H9 (cell line): ENCODE measurements at regions not wholly inside any gene's neighbourhood (a gene's known extent, or its start where the extent isn't known, plus 50 kb on each side); places are given as distances from the start of the nearest gene placed in this dataset.

ENCODE experiments used
- DNase-seq: peaks from one replicate; pipeline ENCODE4 v3.0.0-alpha.2; 2017
- H2AFZ ChIP-seq: one replicate; pipeline ENCODE4 v1.6.1; 2013; ENCODE audit warnings: mild to moderate bottlenecking, low read length, control low read depth, moderate library complexity
- H2AK5ac ChIP-seq: 2 replicates; pipeline ENCODE4 v1.6.1; 2013; ENCODE audit warnings: low read length, control low read depth, mixed read lengths; ENCODE audit not compliant: insufficient read length
- H2BK120ac ChIP-seq: one replicate; pipeline ENCODE4 v1.6.1; 2013; ENCODE audit warnings: low read depth, mild to moderate bottlenecking, low read length, control low read depth, inconsistent platforms; ENCODE audit not compliant: poor library complexity, severe bottlenecking
- H2BK12ac ChIP-seq: 2 replicates; pipeline ENCODE4 v1.6.1; 2013; ENCODE audit warnings: low read length, control low read depth, mixed read lengths, low read depth; ENCODE audit not compliant: insufficient read length
- H2BK15ac ChIP-seq: 2 replicates; pipeline ENCODE4 v1.6.1; 2013; ENCODE audit warnings: low read depth, low read length, control low read depth
- H2BK20ac ChIP-seq: one replicate; pipeline ENCODE4 v1.6.1; 2013; ENCODE audit warnings: low read depth, mild to moderate bottlenecking, low read length, control low read depth, inconsistent platforms; ENCODE audit not compliant: poor library complexity, severe bottlenecking
- H2BK5ac ChIP-seq: 2 replicates; pipeline ENCODE4 v1.6.1; 2013; ENCODE audit warnings: low read length, control low read depth, mixed read lengths; ENCODE audit not compliant: insufficient read length
- H3K14ac ChIP-seq: 2 replicates; pipeline ENCODE4 v1.6.1; 2013; ENCODE audit warnings: low read length, control low read depth; ENCODE audit not compliant: insufficient read depth
- H3K18ac ChIP-seq: 2 replicates; pipeline ENCODE4 v1.6.1; 2013; ENCODE audit warnings: low read depth, mild to moderate bottlenecking, mixed read lengths, low read length, control low read depth; ENCODE audit not compliant: insufficient read length
- H3K23ac ChIP-seq: 2 replicates; pipeline ENCODE4 v1.6.1; 2013; ENCODE audit warnings: low read length, control low read depth, mixed read lengths, low read depth; ENCODE audit not compliant: insufficient read length
- H3K23me2 ChIP-seq: 2 replicates; pipeline ENCODE4 v1.6.1; 2013; ENCODE audit warnings: low read depth, mild to moderate bottlenecking, mixed read lengths, low read length, control low read depth; ENCODE audit not compliant: insufficient read length, poor library complexity, severe bottlenecking
- H3K27ac ChIP-seq: 2 replicates; pipeline ENCODE4 v1.5.1; 2013; ENCODE audit warnings: low read length, control low read depth, mixed read lengths, low read depth; ENCODE audit not compliant: insufficient read length
- H3K27me3 ChIP-seq: 2 replicates; pipeline ENCODE4 v1.6.1; 2013; ENCODE audit warnings: low read length, control low read depth, inconsistent platforms; ENCODE audit not compliant: insufficient read depth
- H3K4ac ChIP-seq: 2 replicates; pipeline ENCODE4 v1.6.1; 2013; ENCODE audit warnings: low read depth, mild to moderate bottlenecking, control low read depth, inconsistent platforms, low read length, moderate library complexity
- H3K4me1 ChIP-seq: 2 replicates; pipeline ENCODE4 v1.6.1; 2013; ENCODE audit warnings: low read length, control low read depth, inconsistent platforms; ENCODE audit not compliant: insufficient read depth
- H3K4me2 ChIP-seq: 2 replicates; pipeline ENCODE4 v1.6.1; 2013; ENCODE audit warnings: low read length, control low read depth, mixed read lengths; ENCODE audit not compliant: insufficient read length, insufficient read depth
- H3K56ac ChIP-seq: 2 replicates; pipeline ENCODE4 v1.6.1; 2013; ENCODE audit warnings: low read depth, mild to moderate bottlenecking, mixed read lengths, low read length, control low read depth; ENCODE audit not compliant: insufficient read length
- H3K79me1 ChIP-seq: 2 replicates; pipeline ENCODE4 v1.6.1; 2013; ENCODE audit warnings: low read depth, mild to moderate bottlenecking, moderate library complexity, low read length, control low read depth, inconsistent platforms; ENCODE audit not compliant: insufficient read depth, poor library complexity, severe bottlenecking
- H3K79me2 ChIP-seq: 2 replicates; pipeline ENCODE4 v1.6.1; 2013; ENCODE audit warnings: low read length, control low read depth, inconsistent platforms; ENCODE audit not compliant: insufficient read depth
- H3K9ac ChIP-seq: 2 replicates; pipeline ENCODE4 v1.6.1; 2013; ENCODE audit warnings: low read length, control low read depth, mixed read lengths; ENCODE audit not compliant: insufficient read length; ENCODE audit errors: extremely low read depth
- H3K9me3 ChIP-seq: one replicate; pipeline ENCODE4 v1.6.1; 2013; ENCODE audit warnings: low read depth, low read length, inconsistent platforms; ENCODE audit not compliant: control insufficient read depth
- H3T11ph ChIP-seq: one replicate; pipeline ENCODE4 v1.6.1; 2013; ENCODE audit warnings: mild to moderate bottlenecking, low read length, control low read depth, inconsistent platforms
- H4K20me1 ChIP-seq: one replicate; pipeline ENCODE4 v1.6.1; 2013; ENCODE audit not compliant: control insufficient read depth, insufficient read length, insufficient read depth
- H4K5ac ChIP-seq: 2 replicates; pipeline ENCODE4 v1.6.1; 2013; ENCODE audit warnings: low read depth, mild to moderate bottlenecking, mixed read lengths, low read length, control low read depth; ENCODE audit not compliant: insufficient read length
- H4K8ac ChIP-seq: replicated peaks from 2 replicates; pipeline ENCODE4 v1.6.1; 2013; ENCODE audit warnings: low read length, control low read depth, mixed read lengths, low read depth; ENCODE audit not compliant: insufficient read length
- H4K91ac ChIP-seq: 2 replicates; pipeline ENCODE4 v1.6.1; 2013; ENCODE audit warnings: low read depth, mild to moderate bottlenecking, moderate library complexity, mixed read lengths, low read length, control low read depth; ENCODE audit not compliant: insufficient read length
- H3K27ac Mint-ChIP-seq, 3 experiments: 2 replicates in 2 of 3; 3 replicates in 1 of 3; pipeline ENCODE4 v1.8.0; 2020 to 2021; ENCODE audit warnings: mixed read lengths in 3 of 3, mild to moderate bottlenecking in 1 of 3, moderate library complexity in 1 of 3
- H3K27me3 Mint-ChIP-seq: 2 replicates; pipeline ENCODE4 v1.8.0; 2021; ENCODE audit warnings: low read depth, mild to moderate bottlenecking, moderate library complexity, mixed read lengths
- H3K36me3 Mint-ChIP-seq, 3 experiments: 2 replicates in 2 of 3; 3 replicates in 1 of 3; pipeline ENCODE4 v1.8.0; 2020 to 2021; ENCODE audit warnings: low read depth in 3 of 3, mixed read lengths in 3 of 3; ENCODE audit not compliant: insufficient read depth in 1 of 3
- H3K4me1 Mint-ChIP-seq, 2 experiments: 2 replicates each; pipeline ENCODE4 v1.8.0; 2020; ENCODE audit warnings: mixed read lengths in 2 of 2
- H3K4me3 Mint-ChIP-seq, 2 experiments: 2 replicates in 1 of 2; 3 replicates in 1 of 2; pipeline ENCODE4 v1.8.0; 2020 to 2021; ENCODE audit warnings: mild to moderate bottlenecking in 2 of 2, mixed read lengths in 2 of 2, moderate library complexity in 1 of 2
- H3K9me3 Mint-ChIP-seq, 2 experiments: 2 replicates in 1 of 2; 3 replicates in 1 of 2; pipeline ENCODE4 v1.8.0; 2020; ENCODE audit warnings: mild to moderate bottlenecking in 2 of 2, mixed read lengths in 2 of 2, moderate library complexity in 1 of 2
- CTCF ChIP-seq: fragments of 200-600 bp; sonication (generic); conservative IDR thresholded peaks from 3 replicates; pipeline ENCODE4 v1.8.0; 2021; ENCODE audit warnings: antibody characterized with exemption, mild to moderate bottlenecking
- WGBS: extraction: QIAGEN DNeasy Blood & Tissue Kit; methylation state at CpG from one replicate; pipeline ENCODE4 v1.1.7; 2013; ENCODE audit warnings: missing lambda C conversion rate, low lambda C conversion rate, mixed read lengths; ENCODE audit not compliant: insufficient read length; ENCODE audit errors: extremely low coverage; 5-methylcytosine and 5-hydroxymethylcytosine counted together

- no CpG with 5 or more reads among the region's 4 CpGs for WGBS
- no peaks in the 10 kb centered on the region for H4K20me1 ChIP-seq
- peaks cover 2 to 3% of the 10 kb centered on the region in 2 experiments; a peak in 3 of 4 replicates for H3K4me1 Mint-ChIP-seq
- no peak overlapping the region for H2BK120ac ChIP-seq
- H3K27ac ChIP-seq = no peak overlapping the region
- H3T11ph ChIP-seq = no peak overlapping the region
- H3K9ac ChIP-seq = no peak overlapping the region
- H4K5ac ChIP-seq = no peak overlapping the region
- H3K9me3 ChIP-seq = peaks cover 4% of the 10 kb centered on the region
- H3K27ac Mint-ChIP-seq = no peak overlapping the region
- peaks cover 21 to 24% of the 10 kb centered on the region in 2 experiments; a peak in 4 of 5 replicates for H3K9me3 Mint-ChIP-seq
- no peak overlapping the region for H4K8ac ChIP-seq
- H3K23me2 ChIP-seq = no peaks in the 10 kb centered on the region
- no peaks in the 10 kb centered on the region; the same call in 1 of the 2 replicates for H3K27me3 Mint-ChIP-seq
- no peak overlapping the region for H3K4ac ChIP-seq
- no peak overlapping the region for H3K4me2 ChIP-seq
- H2BK15ac ChIP-seq = no peak overlapping the region
- no peak overlapping the region for H3K18ac ChIP-seq
- H2BK20ac ChIP-seq = no peak overlapping the region
- no peak overlapping the region for H4K91ac ChIP-seq
- no peaks in the 10 kb centered on the region for H3K4me1 ChIP-seq
- H3K23ac ChIP-seq = no peak overlapping the region
- no peak overlapping the region for H2AK5ac ChIP-seq
- no peak overlapping the region for H2BK12ac ChIP-seq
- no peak overlapping the region for H3K4me3 Mint-ChIP-seq
- H2AFZ ChIP-seq = no peak overlapping the region
- DNase-seq = no peak
- H2BK5ac ChIP-seq = no peak overlapping the region
- H3K27me3 ChIP-seq = no peaks in the 10 kb centered on the region
- no peak for TF ChIP-seq CTCF
- no peaks in the 10 kb centered on the region for H3K79me1 ChIP-seq
- no peaks in the 10 kb centered on the region for H3K79me2 ChIP-seq
- no peak overlapping the region for H3K14ac ChIP-seq
- H3K56ac ChIP-seq = no peak overlapping the region
- H3K36me3 Mint-ChIP-seq = peaks cover 1 to 17% (median 5%) of the 10 kb centered on the region in 3 experiments; a peak in 4 of 7 replicates
Observed at GRCh38 chr7:113267885-113268284, 149.5 kb upstream of the SMIM30 start.
